Heart right ventricle (tissue), 16 donors: ENCODE measurements at regions not wholly inside any gene's neighbourhood (a gene's known extent, or its start where the extent isn't known, plus 50 kb on each side); places are given as distances from the start of the nearest gene placed in this dataset.
A peak's percentile ranks its signal among the peaks of the same experiment; 100 is the strongest.

Experiments used
- ATAC-seq, 8 donors: fragments of 200-7000 bp; cut with Tn5 transposase; one replicate each; pipeline ENCODE4 v1.9.1; 2020; ENCODE audit warnings: mild to moderate bottlenecking in 8 of 8, moderate library complexity in 8 of 8, moderate number of reproducible peaks in 1 of 8
- DNase-seq, 2 donors: peaks; one replicate each; pipeline ENCODE4 v3.0.0-alpha.2; 2020
- H3K27ac ChIP-seq, 10 donors: fragments of 200-600 bp; sonication (generic) in 2 of 10; one replicate each; pipeline versions ENCODE4 v1.5.0 to v1.8.0; 2020 to 2022; ENCODE audit warnings: mild to moderate bottlenecking in 3 of 10
- H3K27me3 ChIP-seq, 7 donors: fragments of 200-600 bp; one replicate each; pipeline ENCODE4 v1.8.0; 2021 to 2022; ENCODE audit warnings: mild to moderate bottlenecking in 2 of 7
- H3K36me3 ChIP-seq, 9 donors: fragments of 200-600 bp; sonication (generic) in 1 of 9; one replicate each; pipeline versions ENCODE4 v1.5.0 to v1.8.0; 2020 to 2022; ENCODE audit warnings: mild to moderate bottlenecking in 2 of 9
- H3K4me1 ChIP-seq, 9 donors: fragments of 200-600 bp; sonication (generic) in 1 of 9; one replicate each; pipeline versions ENCODE4 v1.5.0 to v1.8.0; 2020 to 2022; ENCODE audit warnings: mild to moderate bottlenecking in 4 of 9
- H3K4me3 ChIP-seq, 10 donors: fragments of 200-600 bp; sonication (generic) in 2 of 10; one replicate each; pipeline versions ENCODE4 v1.5.0 to v1.8.0; 2020 to 2022; ENCODE audit warnings: mild to moderate bottlenecking in 7 of 10, moderate library complexity in 2 of 10
- H3K9me3 ChIP-seq, 11 donors: fragments of 200-600 bp in 10 of 11; sonication (generic) in 2 of 11; one replicate each; pipeline versions ENCODE4 v1.5.0 to v1.8.0; 2013 to 2022; ENCODE audit warnings: mild to moderate bottlenecking in 2 of 11, control low read depth in 1 of 11, moderate library complexity in 1 of 11
- WGBS, 2 donors: extraction: QIAGEN DNeasy Blood & Tissue Kit; methylation state at CpG; one replicate each; pipeline ENCODE4 v1.1.7; 2013; ENCODE audit warnings: inconsistent platforms in 1 of 2; 5-methylcytosine and 5-hydroxymethylcytosine counted together
- intact Hi-C, 10 donors: fragments of 100-400 bp; cut with DNase I; formaldehyde crosslinking; loops; one replicate each; pipeline versions ENCODE4 v1.11.1 to v1.14.2; 2022
- TF ChIP-seq, protein P1 (sequence below), 9 donors: fragments of 200-600 bp; sonication (generic) in 2 of 9; IDR thresholded peaks; one replicate each; pipeline versions ENCODE4 v1.5.0 to v1.8.0; 2021 to 2022; ENCODE audit warnings: antibody characterized with exemption in 9 of 9, mild to moderate bottlenecking in 5 of 9, moderate library complexity in 1 of 9
- donor health status: Arrhythmogenic right ventricular cardiomyopathy.
- donor health status: ischemic (EF 13 %, LVEDD 7.1; RV severe dilation, severe dysfunction).
- donor health status: healthy with polysubstance abuse.
- donor health status: DM: no; HTN: yes; CAD: no.
- donor health status: DM: no; HTN: no; CAD: no.
- donor health status: ischemic (EF 25% LVEDD 6.9; RV normal size, moderate dysfunction).
- donor health status: ischemic (EF 25% LVEDD 5.7; RV mildly dilated, moderate dysfunction).
- donor health status: healthy.
- donor health status: DM: yes; HTN: yes; CAD: no.
- donor health status: Ischemic cardiomyopathy.
- donor health status: ischemic (EF 35%, LVEDD 5.7; RV mildly dilated, moderate dysfunction).
- donor health status: nonischemic (EF 11% LVEDD 7.7; RV severe dilation, severe dysfunction).
- donor health status: DM: yes; HTN: yes; CAD: no.
- donor health status: PGD.
- donor health status: ischemic (EF 29% LVEDD 5.4; RV normal size, mild dysfunction).
- donor health status: nonischemic (EF 23%, LVEDD 6.1; RV moderate dilation, normal function).

DNA sequence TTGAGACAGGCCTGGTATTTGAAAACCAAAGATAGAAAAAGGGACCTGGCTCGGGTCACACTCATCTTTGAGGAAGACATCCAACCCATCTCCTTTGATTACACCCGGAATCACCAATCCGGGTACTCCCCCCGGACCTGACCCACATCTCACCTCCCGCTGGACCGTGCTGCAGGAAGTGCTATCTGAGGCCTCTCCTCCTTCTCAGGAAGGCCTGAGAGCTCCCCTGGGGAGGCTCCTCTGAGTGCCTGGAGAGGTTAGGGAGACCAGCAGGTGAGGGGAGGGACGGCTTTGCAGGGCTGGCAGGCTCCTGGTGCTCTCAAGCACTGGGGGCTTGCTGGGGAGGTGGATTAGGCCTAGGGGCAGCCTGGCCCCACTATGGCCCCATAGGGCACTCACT lies 170.9 kb downstream of the ACKR3 start:
- no peak for DNase-seq
- H3K9me3 ChIP-seq = no peaks in the 10 kb centered on the region
- H3K27ac ChIP-seq = no peak overlapping the region
- H3K4me1 ChIP-seq = peaks cover 0 to 19% (median 6%) of the 10 kb centered on the region in 9 donors
- TF ChIP-seq, protein P1, sequence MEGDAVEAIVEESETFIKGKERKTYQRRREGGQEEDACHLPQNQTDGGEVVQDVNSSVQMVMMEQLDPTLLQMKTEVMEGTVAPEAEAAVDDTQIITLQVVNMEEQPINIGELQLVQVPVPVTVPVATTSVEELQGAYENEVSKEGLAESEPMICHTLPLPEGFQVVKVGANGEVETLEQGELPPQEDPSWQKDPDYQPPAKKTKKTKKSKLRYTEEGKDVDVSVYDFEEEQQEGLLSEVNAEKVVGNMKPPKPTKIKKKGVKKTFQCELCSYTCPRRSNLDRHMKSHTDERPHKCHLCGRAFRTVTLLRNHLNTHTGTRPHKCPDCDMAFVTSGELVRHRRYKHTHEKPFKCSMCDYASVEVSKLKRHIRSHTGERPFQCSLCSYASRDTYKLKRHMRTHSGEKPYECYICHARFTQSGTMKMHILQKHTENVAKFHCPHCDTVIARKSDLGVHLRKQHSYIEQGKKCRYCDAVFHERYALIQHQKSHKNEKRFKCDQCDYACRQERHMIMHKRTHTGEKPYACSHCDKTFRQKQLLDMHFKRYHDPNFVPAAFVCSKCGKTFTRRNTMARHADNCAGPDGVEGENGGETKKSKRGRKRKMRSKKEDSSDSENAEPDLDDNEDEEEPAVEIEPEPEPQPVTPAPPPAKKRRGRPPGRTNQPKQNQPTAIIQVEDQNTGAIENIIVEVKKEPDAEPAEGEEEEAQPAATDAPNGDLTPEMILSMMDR (IDR thresholded peaks at IDR 0.05) = no peak
- H3K36me3 ChIP-seq = no peaks in the 10 kb centered on the region
- ATAC-seq = no peak
- intact Hi-C loops = no loop called here
- H3K27me3 ChIP-seq = peaks cover 0 to 5% (median 0%) of the 10 kb centered on the region in 7 donors
- H3K4me3 ChIP-seq = no peak overlapping the region
- WGBS, 2 donors = 59 to 64% methylated on average over 7 of the region's 7 CpGs

DNA sequence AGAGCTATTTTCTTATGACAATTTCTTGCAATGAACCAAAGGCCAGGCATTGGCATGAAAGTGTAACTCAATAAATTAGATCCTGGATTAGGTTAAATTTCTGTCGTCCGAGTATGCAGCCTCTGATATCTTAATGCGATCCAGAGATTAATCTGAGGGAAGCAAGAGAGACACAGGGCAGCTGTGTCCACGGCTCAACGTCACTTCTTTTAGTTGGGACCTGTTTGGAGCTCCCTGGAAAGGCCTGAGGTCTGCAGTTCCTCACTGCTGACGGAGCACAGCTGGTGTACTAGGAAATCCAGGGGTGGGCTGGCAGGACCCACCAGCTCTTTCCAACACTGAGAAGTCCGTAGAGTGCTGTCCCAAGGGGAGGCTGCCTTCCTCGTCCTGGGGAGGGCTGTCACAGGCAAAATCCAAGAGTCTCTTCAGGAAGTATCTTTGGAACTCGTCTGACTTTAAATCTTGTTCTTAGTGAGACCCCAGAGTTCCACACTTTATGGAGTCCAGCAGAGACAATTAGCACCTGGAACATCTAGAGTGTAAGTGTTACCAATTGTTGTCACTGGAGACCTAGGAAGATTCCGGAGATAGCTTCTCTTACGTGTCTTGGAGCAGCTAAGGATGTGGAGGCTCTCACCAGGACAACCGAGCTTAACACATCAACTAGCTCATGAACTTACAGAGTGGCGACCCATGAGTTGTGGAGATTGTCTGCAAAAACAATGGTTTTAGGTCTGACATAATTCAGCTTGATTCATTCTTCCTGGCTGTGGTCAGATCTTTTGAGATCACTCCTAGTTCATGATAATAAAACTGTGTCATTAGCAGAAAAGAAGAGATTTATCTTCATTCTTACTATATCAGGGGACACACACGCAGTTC lies 173.7 kb downstream of the ACKR3 start:
- intact Hi-C loops = no loop called here
- Histone ChIP-seq H3K27ac (peak overlapping the region in 1 of 10 donors; percentile 73), H3K4me3 (no peak overlapping the region), H3K9me3 (no peaks in the 10 kb centered on the region), H3K4me1 (peaks cover 0 to 28% (median 11%) of the 10 kb centered on the region in 9 donors), H3K36me3 (no peaks in the 10 kb centered on the region), H3K27me3 (no peaks in the 10 kb centered on the region)
- ATAC-seq = no peak
- no peak for DNase-seq
- TF ChIP-seq, protein P1 (IDR thresholded peaks at IDR 0.05) = no peak
- WGBS, 2 donors = 74 to 83% methylated on average over 14 of the region's 14 CpGs

DNA sequence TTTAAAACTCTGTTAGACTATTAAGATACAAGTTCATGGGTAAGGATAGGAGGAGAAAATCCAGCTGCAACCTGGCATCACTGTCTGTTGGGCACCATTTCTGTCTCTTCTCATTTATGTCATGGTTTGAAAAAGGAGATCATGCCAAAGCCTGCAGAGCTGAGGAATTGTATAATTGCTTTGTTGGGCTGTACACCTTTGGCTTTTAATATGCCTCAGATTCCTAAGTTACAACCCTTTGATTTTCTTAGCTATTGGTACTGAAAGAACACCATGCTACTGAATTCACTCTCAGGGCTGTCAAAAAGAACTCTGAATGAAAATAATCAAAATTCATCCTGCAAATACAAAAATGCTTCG lies 174.3 kb downstream of the ACKR3 start:
- Histone ChIP-seq H3K27ac (peak overlapping the region in 1 of 10 donors; percentile 65), H3K36me3 (no peaks in the 10 kb centered on the region), H3K9me3 (no peaks in the 10 kb centered on the region), H3K27me3 (no peaks in the 10 kb centered on the region), H3K4me1 (peaks cover 0 to 34% (median 16%) of the 10 kb centered on the region in 9 donors), H3K4me3 (no peak overlapping the region)
- no peak for ATAC-seq
- TF ChIP-seq, protein P1 (IDR thresholded peaks at IDR 0.05) = no peak
- no peak for DNase-seq
- 69 to 71% methylated on average over 1 of the region's 1 CpG for WGBS, 2 donors
- intact Hi-C loops = no loop called here

DNA sequence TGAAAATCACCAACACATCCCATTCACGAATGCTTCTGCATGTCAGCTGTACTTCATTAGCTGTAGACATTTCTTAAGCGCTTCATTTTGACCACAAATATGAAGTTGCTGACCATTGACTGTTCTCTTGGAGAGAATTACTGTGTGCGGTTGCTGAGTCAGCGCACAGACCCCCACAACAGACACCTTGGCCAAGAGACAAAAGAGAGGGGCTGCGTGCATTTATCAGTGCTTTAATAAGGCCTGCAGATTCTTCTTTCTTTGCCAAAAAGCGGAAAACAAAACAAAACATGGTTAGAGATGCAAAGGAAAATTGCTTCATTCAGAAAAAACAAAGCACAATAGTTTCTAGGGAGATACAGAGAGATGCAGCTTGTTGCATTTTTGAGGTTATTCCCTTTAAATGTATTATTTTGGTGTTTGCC lies 174.7 kb downstream of the ACKR3 start:
- intact Hi-C loops = no loop called here
- peaks cover 0 to 38% (median 20%) of the 10 kb centered on the region in 9 donors for H3K4me1 ChIP-seq
- TF ChIP-seq, protein P1 (IDR thresholded peaks at IDR 0.05) = no peak
- peak overlapping the region in 1 of 10 donors; percentile 35 for H3K27ac ChIP-seq
- DNase-seq = no peak
- no peaks in the 10 kb centered on the region for H3K27me3 ChIP-seq
- no peaks in the 10 kb centered on the region for H3K36me3 ChIP-seq
- H3K4me3 ChIP-seq = no peak overlapping the region
- no peak for ATAC-seq
- WGBS, 2 donors = 84 to 87% methylated on average over 6 of the region's 6 CpGs
- no peaks in the 10 kb centered on the region for H3K9me3 ChIP-seq
